ENCODE measurements at regions not wholly inside any gene's neighbourhood (a gene's known extent, or its start where the extent isn't known, plus 50 kb on each side); places are given as distances from the start of the nearest gene placed in this dataset.

- Histone ChIP-seq H4K5ac (ENCODE audit: low read depth, low read length) (no peak overlapping the region), H3K79me1 (ENCODE audit: low read depth in 1 of 2, low read length in 2 of 2) (no peaks in the 10 kb centered on the region), H4K20me1 (ENCODE audit: insufficient read depth, low read length) (no peaks in the 10 kb centered on the region), H2BK15ac (ENCODE audit: low read depth, low read length) (no peak overlapping the region), H3K4me1 (ENCODE audit: control insufficient read depth, insufficient read depth, low read length) (no peaks in the 10 kb centered on the region), H3K14ac (replicated peaks; ENCODE audit: low read depth, low read length) (no peak overlapping the region), H4K91ac (ENCODE audit: insufficient read depth, low read depth, low read length) (no peak overlapping the region), H2AK9ac (replicated peaks; ENCODE audit: low read depth, low read length, poor library complexity) (no peak overlapping the region), H3K27ac (ENCODE audit: insufficient read depth, low read length) (no peak overlapping the region), H2AK5ac (ENCODE audit: low read depth, low read length) (no peak overlapping the region), H3K4ac (ENCODE audit: low read depth, low read length) (no peak overlapping the region), H3K56ac (ENCODE audit: extremely low read depth, insufficient read depth, low read length) (no peak overlapping the region), H2AFZ (replicated peaks; ENCODE audit: low read length, poor library complexity) (no peak overlapping the region), H3K4me3 (ENCODE audit: insufficient read depth, low read depth, low read length) (no peak overlapping the region), H2BK20ac (ENCODE audit: low read depth, low read length) (no peak overlapping the region), H3K23ac (ENCODE audit: low read depth, low read length) (no peak overlapping the region), H2BK120ac (ENCODE audit: low read depth, low read length) (no peak overlapping the region), H3K4me2 (ENCODE audit: low read depth, low read length) (no peak overlapping the region), H3K18ac (ENCODE audit: low read depth, low read length) (no peak overlapping the region), H3K9me3 (ENCODE audit: control insufficient read depth, insufficient read depth, low read length) (peaks cover 4% of the 10 kb centered on the region; the same call in 1 of the 2 replicates), H3K9me1 (ENCODE audit: insufficient read depth, low read length) (no peaks in the 10 kb centered on the region), H3K27me3 (ENCODE audit: control insufficient read depth, insufficient read depth, low read length) (no peaks in the 10 kb centered on the region), H4K8ac (ENCODE audit: low read depth in 2 of 2, low read length in 2 of 2) (no peak overlapping the region), H2BK5ac (ENCODE audit: low read depth, low read length, poor library complexity, severe bottlenecking) (no peak overlapping the region), H3K9ac (ENCODE audit: low read depth, low read length) (no peak overlapping the region), H3K36me3 (ENCODE audit: control insufficient read depth, insufficient read depth, low read length) (no peaks in the 10 kb centered on the region)
- ChIA-PET POLR2A (ENCODE audit: unreplicated experiment) (no interaction called here), CTCF (no interaction called here)
- no TSS peak for BruUV-seq (replicated peaks)
- WGBS, 2 experiments (ENCODE audit: extremely low coverage in 2 of 2, insufficient read length in 1 of 2) = no CpG with 5 or more reads among the region's 6 CpGs
- in situ Hi-C loops (cut with MboI; ENCODE audit: low sequenced_read_pairs) (no loop called here), intact Hi-C loops (cut with micrococcal nuclease) (no loop called here), dilution Hi-C loops (cut with HindIII; ENCODE audit: low sequenced_read_pairs, unreplicated experiment) (no loop called here)
- DNase-seq (no peak), ATAC-seq (ENCODE audit: low read depth) (no peak)
- TF ChIP-seq CHD1 (IDR thresholded peaks at IDR 0.05; ENCODE audit: low read depth, low read length) = no peak
- no peak for TF ChIP-seq ELK1 (IDR thresholded peaks at IDR 0.05; ENCODE audit: borderline replicate concordance, low read depth, low read length)
- TF ChIP-seq BHLHE40 (IDR thresholded peaks at IDR 0.05; ENCODE audit: low read depth, low read length) = no peak
- TF ChIP-seq CEBPB (IDR thresholded peaks at IDR 0.05; ENCODE audit: low read depth, low read length) = no peak
- TF ChIP-seq RCOR1 (IDR thresholded peaks at IDR 0.05; ENCODE audit: insufficient replicate concordance, low read length) = no peak
- no peak for TF ChIP-seq NFE2L2 (IDR thresholded peaks at IDR 0.05; ENCODE audit: low read depth, low read length)
- TF ChIP-seq RFX5 (IDR thresholded peaks at IDR 0.05; ENCODE audit: low read depth, low read length) = no peak
- TF ChIP-seq SMC3 (IDR thresholded peaks at IDR 0.05; ENCODE audit: low read depth, low read length) = no peak
- no peak for TF ChIP-seq CTCF (conservative IDR thresholded peaks at IDR 0.05; ENCODE audit: low read depth, low read length)
Measured at GRCh38 chr4:45100956-45101818, 374.8 kb upstream of the GNPDA2 start.

All from IMR-90 (cell line).